H54 (cell line): ENCODE measurements at regions not wholly inside any gene's neighbourhood (a gene's known extent, or its start where the extent isn't known, plus 50 kb on each side); places are given as distances from the start of the nearest gene placed in this dataset.
"Not testable (repeated sequence)": the region's sequence is repeated elsewhere in the genome, so short reads cannot be mapped to it uniquely, and the experiment has no call there.

Source experiments
- DNase-seq: peaks from one replicate; pipeline ENCODE4 v3.0.0; 2011; ENCODE audit warnings: low spot score, mixed read lengths; ENCODE audit not compliant: insufficient read length
- FAIRE-seq: peaks from 3 replicates; lab custom pipeline; 2011; peaks lifted over from hg19 to GRCh38; lab: Jason Lieb, UNC
- POLR2A ChIP-seq: IDR thresholded peaks from 2 replicates; pipeline ENCODE4 v1.6.1; 2011; ENCODE audit warnings: low read depth, mild to moderate bottlenecking, low read length

DNA sequence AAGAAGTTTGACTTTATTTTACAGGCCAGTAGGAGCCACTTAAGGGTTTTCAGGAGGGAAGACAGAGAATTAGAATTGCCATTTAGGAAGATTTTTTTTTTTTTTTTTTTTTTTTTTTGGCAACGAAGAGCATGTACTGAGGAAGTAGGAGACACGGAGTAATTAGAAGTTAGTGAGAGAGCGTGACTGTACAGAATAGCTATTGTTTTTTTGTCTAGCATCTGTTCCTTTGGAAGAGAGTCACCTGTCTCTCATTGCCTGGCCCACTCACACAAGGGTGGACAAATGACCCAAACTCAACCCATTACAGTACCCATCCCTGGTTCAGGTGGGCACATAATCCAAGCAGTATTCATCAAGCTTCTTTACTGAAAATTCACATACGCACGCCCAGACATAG is 166.7 kb downstream of the LACC1 start:
- no peak for FAIRE-seq
- TF ChIP-seq POLR2A = no peak
- DNase-seq = no peak

DNA sequence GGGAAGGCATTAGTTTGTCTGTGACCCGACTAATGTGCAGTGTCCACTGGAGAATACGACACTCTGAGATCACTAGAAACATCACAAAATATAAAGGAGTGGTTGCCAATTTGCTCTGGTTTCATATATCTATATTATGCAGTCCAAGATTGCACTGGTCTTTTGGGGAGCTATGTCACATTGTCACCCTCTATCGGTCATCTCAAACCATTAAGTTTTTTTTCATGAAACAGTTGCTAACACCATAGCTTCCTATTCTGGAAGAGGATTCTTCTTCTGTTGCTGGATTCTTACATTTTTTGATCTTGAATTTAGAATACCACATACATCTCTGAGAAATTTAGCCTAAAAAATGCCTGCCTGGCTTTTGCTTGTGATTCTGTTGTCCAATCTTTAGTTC is 168.6 kb downstream of the LACC1 start:
- no peak for TF ChIP-seq POLR2A
- DNase-seq (no peak), FAIRE-seq (no peak)

- DNase-seq = no peak
- TF ChIP-seq POLR2A = no peak
- no peak for FAIRE-seq
Measured at GRCh38 chr13:44049081-44049945, 169.6 kb downstream of the LACC1 start.

DNA sequence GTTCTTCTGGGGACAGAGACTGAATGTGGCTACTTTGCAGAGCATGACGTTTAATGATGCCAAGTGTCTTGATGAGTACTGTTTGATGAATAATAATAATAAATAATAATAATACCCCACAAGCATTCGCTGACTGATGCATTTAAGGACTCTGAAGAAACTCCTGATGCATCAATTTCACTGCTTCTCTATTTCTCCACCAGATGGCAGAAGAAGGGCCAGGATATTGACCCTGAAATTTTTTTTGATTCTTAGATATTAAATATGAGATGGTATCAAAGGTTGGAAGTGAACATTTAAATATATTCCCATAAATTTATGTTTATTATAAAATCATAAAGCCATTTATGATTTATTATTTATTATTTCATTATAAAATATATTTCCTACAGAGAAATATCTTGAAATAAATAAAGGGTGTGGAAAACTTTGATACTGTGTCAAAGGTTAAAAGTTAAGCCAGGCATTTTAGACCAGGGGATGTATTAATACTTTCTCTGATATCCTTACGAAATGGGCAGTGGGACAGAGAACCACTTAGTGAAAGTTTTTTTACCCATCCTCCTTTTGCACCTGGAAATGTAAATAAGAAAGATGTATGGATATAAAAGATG is 170.9 kb downstream of the LACC1 start:
- DNase-seq (no peak), FAIRE-seq (no peak)
- TF ChIP-seq POLR2A = no peak

DNA sequence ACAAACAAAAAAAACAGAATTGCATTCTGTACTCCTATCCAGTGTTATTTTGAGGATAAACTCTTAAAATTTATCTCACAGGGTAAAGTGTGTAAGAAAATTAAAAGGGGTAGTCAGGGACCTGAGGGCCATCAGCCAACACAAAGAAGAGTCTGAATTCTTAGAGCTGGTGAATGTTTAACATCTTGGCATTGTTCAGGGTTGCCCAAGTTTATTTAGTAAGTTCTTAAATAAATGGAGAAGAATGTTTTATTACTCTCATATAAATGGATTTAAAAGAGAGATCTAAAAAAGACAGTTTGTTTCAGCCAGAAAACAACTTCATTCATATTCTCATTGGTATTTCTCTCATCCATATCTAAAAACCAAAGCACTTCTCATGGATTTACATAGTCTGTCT is 171.7 kb downstream of the LACC1 start:
- DNase-seq = no peak
- TF ChIP-seq POLR2A = no peak
- no peak for FAIRE-seq

GRCh38 chr13:44051918-44052675 is 172.4 kb downstream of the LACC1 start:
- FAIRE-seq (no peak), DNase-seq (no peak)
- TF ChIP-seq POLR2A = no peak

- no peak for FAIRE-seq
Measured at GRCh38 chr13:44052780-44053184, 173.1 kb downstream of the LACC1 start.

GRCh38 chr13:44053208-44053607 is 173.5 kb downstream of the LACC1 start:
- FAIRE-seq (no peak), DNase-seq (no peak)
- TF ChIP-seq POLR2A = no peak

More at GRCh38 chr13:44052780-44053184, 173.1 kb downstream of the LACC1 start:
- TF ChIP-seq POLR2A = no peak
- no peak for DNase-seq

DNA sequence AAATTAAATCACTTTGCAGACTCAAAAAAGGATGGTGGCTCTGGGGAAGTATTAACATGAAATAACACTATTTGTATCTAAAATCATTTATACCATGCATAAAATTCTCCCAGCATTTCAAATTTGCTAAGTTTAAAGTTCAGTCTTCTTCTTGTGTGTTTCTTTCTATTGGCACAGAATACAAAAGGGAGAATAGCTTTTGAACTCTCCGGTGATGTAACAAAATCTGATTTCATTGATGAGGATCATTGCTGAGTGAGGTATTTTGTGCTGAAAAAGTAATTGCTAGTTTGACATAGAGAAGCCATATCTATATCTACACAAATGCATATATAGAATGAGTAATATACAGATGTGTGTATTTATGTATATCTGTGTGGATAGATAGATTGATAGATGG is 174.8 kb downstream of the LACC1 start:
- DNase-seq (no peak), FAIRE-seq (no peak)

DNA sequence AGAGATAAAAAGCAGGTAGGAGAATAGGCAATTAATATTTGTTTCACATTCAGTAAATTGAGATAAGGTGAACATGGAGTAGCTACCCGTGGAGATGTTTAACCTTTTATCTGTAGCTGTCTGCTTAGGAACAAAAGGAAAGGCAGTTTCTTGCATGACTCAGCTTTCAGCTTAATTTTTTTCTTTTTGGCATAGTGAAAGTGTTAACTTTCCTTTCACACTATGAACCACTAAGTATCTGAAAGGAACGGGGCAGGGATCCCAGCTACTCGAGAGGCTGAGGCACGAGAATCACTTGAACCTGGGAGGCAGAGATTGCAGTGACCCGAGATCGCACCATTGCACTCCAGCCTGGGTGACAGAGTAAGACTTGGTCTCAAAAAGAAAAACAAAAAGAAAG is 176.0 kb downstream of the LACC1 start:
- DNase-seq, FAIRE-seq: not testable (repeated sequence)

More for the DNA sequence above, 174.8 kb downstream of the LACC1 start:
- no peak for TF ChIP-seq POLR2A

DNA sequence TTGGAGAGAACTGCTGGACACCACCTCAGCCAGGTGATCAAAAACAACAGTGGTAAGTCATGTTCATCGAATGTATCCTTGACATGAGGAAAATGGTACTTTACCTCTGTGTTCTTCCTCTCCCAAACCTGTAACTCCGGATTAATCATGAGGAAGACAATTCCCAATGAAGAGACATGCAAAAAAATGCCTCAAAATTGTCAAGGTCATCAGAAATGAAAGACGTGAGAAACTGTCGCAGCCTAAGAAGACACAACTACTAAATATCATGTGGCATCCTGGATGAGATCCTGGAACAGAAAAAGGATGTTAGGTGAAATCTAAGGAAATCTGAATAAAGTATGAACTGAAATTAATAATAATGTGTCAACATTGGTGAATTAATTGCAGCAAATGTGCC is 178.4 kb downstream of the LACC1 start:
- no peak for FAIRE-seq
- DNase-seq = no peak
- no peak for TF ChIP-seq POLR2A

DNA sequence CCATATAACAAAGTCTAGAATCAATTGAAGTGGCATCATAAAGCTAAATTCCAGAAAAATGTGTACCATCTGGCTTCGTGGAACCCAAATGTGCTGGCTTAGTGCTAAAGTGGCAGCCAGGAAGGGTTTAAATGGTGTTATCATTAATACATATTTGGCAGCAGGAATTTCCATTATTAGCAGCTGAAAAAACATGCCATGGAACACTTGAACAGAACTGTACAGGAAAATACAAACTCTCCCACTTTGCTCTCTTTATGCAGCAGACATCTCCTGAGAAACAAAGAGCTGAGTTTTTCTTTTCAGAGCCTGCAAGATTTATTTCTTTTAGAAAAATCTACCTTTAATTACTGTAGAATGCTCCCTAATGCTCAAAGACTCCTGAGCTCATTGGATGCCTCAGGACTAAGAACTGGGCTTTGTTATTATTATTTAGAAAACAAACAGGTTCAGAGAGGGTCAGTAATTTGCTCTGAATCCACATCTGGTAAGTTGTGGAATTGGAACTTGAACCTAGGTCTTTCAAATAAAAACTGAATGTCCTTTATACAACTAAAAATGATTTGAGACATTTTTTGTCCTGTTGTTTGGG is 179.0 kb downstream of the LACC1 start:
- no peak for TF ChIP-seq POLR2A
- no peak for DNase-seq
- FAIRE-seq = no peak

GRCh38 chr13:44061876-44062275 is 182.2 kb downstream of the LACC1 start:
- no peak for TF ChIP-seq POLR2A
- no peak for DNase-seq
- no peak for FAIRE-seq

DNA sequence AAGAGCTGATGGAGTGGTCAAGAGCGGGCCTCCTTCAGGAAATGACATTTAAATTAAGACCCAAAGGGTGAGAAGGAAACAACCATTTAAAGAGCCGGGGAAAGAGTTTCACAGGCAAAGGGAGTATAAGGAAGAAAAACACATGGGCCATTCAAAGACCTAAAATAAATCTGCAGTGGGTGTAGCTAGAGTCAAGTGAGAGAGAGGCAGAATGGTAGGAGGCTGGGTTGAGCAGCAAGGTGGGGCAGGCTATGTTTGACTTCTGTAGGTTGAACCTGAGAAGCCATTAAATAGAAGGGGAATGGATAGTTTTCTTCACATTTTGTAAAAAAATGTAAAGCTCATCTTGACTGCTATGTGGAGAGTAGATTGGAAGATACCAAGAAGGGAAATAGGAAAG is 183.8 kb downstream of the LACC1 start:
- DNase-seq = no peak
- FAIRE-seq = no peak
- no peak for TF ChIP-seq POLR2A
